Thymus (tissue), 11 donors: ENCODE measurements at regions not wholly inside any gene's neighbourhood (a gene's known extent, or its start where the extent isn't known, plus 50 kb on each side); places are given as distances from the start of the nearest gene placed in this dataset.
"Not testable (repeated sequence)": the region's sequence is repeated elsewhere in the genome, so short reads cannot be mapped to it uniquely, and the experiment has no call there.

Experiments
- DNase-seq, 9 donors: peaks; one replicate each; pipeline ENCODE4 v3.0.0-alpha.2; 2013; ENCODE audit warnings: low spot score in 9 of 9, low read depth in 6 of 9, missing footprints in 1 of 9
- H3K27ac ChIP-seq, 2 donors: one replicate each; pipeline ENCODE4 v1.5.1; 2013; ENCODE audit warnings: control low read depth in 1 of 2, low read depth in 1 of 2, low read length in 1 of 2, mild to moderate bottlenecking in 1 of 2, moderate library complexity in 1 of 2
- H3K27me3 ChIP-seq, 2 donors: one replicate each; pipeline ENCODE4 v1.5.1; 2013; ENCODE audit warnings: low read length in 1 of 2; ENCODE audit not compliant: control insufficient read depth in 2 of 2, insufficient read depth in 1 of 2
- H3K36me3 ChIP-seq, 2 donors: one replicate each; pipeline ENCODE4 v1.5.1; 2013; ENCODE audit warnings: low read length in 1 of 2, mild to moderate bottlenecking in 1 of 2, moderate library complexity in 1 of 2; ENCODE audit not compliant: control insufficient read depth in 2 of 2, insufficient read depth in 2 of 2
- H3K4me1 ChIP-seq, 2 donors: one replicate each; pipeline ENCODE4 v1.5.1; 2013; ENCODE audit warnings: low read length in 2 of 2; ENCODE audit not compliant: control insufficient read depth in 2 of 2, insufficient read depth in 2 of 2
- H3K4me3 ChIP-seq, 2 donors: one replicate each; pipeline ENCODE4 v1.5.1; 2013; ENCODE audit warnings: low read length in 2 of 2, control low read depth in 1 of 2, mild to moderate bottlenecking in 1 of 2
- H3K9me3 ChIP-seq, 2 donors: one replicate each; pipeline ENCODE4 v1.5.1; 2013; ENCODE audit warnings: low read length in 1 of 2, mild to moderate bottlenecking in 1 of 2; ENCODE audit not compliant: control insufficient read depth in 2 of 2, insufficient read depth in 1 of 2
- WGBS: extraction: QIAGEN DNeasy Blood & Tissue Kit; methylation state at CpG from one replicate; pipeline ENCODE4 v1.1.7; 2013; 5-methylcytosine and 5-hydroxymethylcytosine counted together
- donor health status: healthy.

- Histone ChIP-seq H3K4me1 (no peaks in the 10 kb centered on the region), H3K4me3 (no peak overlapping the region), H3K27me3 (no peaks in the 10 kb centered on the region), H3K9me3 (no peaks in the 10 kb centered on the region), H3K36me3 (no peaks in the 10 kb centered on the region), H3K27ac (no peak overlapping the region)
- WGBS: 98% methylated on average over 3 of the region's 3 CpGs
- DNase-seq: no peak
Observed at GRCh38 chr13:50626101-50626547, 217.4 kb downstream of the DLEU7 start.

DNA sequence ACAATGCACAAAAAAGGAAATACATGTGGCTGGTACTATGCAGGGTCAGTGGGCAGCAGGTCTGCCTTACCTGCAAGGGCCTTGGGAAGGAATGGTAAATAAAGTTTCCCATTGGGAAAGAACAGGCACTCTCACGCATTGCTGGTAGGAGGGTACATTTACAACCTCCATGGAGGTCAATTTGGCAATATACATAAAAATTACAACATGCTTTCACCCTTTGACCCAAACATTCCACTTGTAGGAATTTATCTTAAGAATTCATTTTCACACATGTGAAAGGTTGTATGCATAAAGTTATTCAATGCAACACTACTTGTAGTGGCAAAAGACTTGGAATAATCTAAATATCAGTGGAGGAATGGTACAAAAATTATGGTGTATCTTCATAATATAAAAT lies 216.4 kb downstream of the DLEU7 start:
- Histone ChIP-seq H3K4me3 (no peak overlapping the region), H3K36me3 (no peaks in the 10 kb centered on the region), H3K27me3 (no peaks in the 10 kb centered on the region), H3K4me1 (no peaks in the 10 kb centered on the region), H3K9me3 (no peaks in the 10 kb centered on the region), H3K27ac (no peak overlapping the region)
- DNase-seq: no peak
- 98% methylated on average over 1 of the region's 1 CpG for WGBS

- not testable (repeated sequence) for H3K27me3 ChIP-seq, H3K36me3 ChIP-seq, DNase-seq, H3K4me1 ChIP-seq, H3K4me3 ChIP-seq, H3K27ac ChIP-seq, H3K9me3 ChIP-seq
- WGBS: 97% methylated on average over 3 of the region's 3 CpGs
Observed at GRCh38 chr13:50628512-50628911, 215.0 kb downstream of the DLEU7 start.

- Histone ChIP-seq H3K27me3 (no peaks in the 10 kb centered on the region), H3K27ac (no peak overlapping the region), H3K36me3 (no peaks in the 10 kb centered on the region), H3K4me3 (no peak overlapping the region), H3K4me1 (peaks cover 0 to 10% of the 10 kb centered on the region in 2 donors), H3K9me3 (no peaks in the 10 kb centered on the region)
- DNase-seq: no peak
- 98% methylated on average over 3 of the region's 3 CpGs for WGBS
Observed at GRCh38 chr13:50629497-50629896, 214.0 kb downstream of the DLEU7 start.

DNA sequence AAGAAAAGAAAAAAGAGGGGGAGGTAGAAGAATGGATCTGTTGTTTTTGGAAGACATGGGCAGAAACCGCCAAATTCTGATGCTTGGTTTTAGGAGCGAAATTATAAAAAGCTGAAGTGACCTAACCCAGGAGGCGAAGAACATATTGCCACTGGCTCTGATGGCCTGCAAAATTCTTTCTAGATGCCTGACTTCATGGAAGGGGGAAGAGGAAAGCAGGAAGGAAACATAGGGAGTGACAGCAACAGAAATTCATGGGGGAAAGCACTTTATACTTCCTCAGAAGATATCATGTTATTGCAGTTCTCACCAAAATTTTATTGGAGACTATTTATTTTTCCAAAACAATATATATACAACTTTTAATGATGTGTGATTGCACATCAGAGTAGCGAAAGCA lies 213.5 kb downstream of the DLEU7 start:
- H3K9me3 ChIP-seq: no peaks in the 10 kb centered on the region
- 95% methylated on average over 4 of the region's 4 CpGs for WGBS
- no peaks in the 10 kb centered on the region for H3K36me3 ChIP-seq
- no peak overlapping the region for H3K4me3 ChIP-seq
- no peak for DNase-seq
- H3K4me1 ChIP-seq: peaks cover 0 to 10% of the 10 kb centered on the region in 2 donors
- H3K27ac ChIP-seq: no peak overlapping the region
- H3K27me3 ChIP-seq: no peaks in the 10 kb centered on the region

- H3K27ac ChIP-seq: no peak overlapping the region
- H3K36me3 ChIP-seq: no peaks in the 10 kb centered on the region
- H3K9me3 ChIP-seq: no peaks in the 10 kb centered on the region
- peaks cover 0 to 16% of the 10 kb centered on the region in 2 donors for H3K4me1 ChIP-seq
- WGBS: 96% methylated on average over 3 of the region's 3 CpGs
- H3K27me3 ChIP-seq: no peaks in the 10 kb centered on the region
- no peak overlapping the region for H3K4me3 ChIP-seq
- no peak for DNase-seq
Observed at GRCh38 chr13:50631041-50631440, 212.5 kb downstream of the DLEU7 start.

DNA sequence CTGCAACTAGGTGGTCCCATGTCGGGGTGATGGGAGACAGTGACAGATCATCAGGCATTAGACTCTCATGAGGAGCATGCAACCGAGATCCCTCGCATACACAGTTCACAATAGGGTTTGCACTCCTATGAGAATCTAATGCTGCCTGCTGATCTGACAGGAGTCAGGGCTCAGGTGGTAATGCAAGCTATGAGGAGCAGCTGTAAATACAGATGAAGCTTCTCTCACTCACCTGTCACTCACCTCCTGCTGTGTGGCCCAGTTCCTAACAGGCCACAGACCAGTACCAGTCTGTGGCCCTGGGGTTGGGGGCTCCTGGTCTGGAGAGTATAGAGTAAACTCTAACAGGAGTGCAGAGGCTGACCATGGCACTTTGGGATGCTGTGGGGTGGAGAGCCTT lies 209.2 kb downstream of the DLEU7 start:
- no peak for DNase-seq
- Histone ChIP-seq H3K27ac (no peak overlapping the region), H3K4me1 (peaks cover 0 to 22% of the 10 kb centered on the region in 2 donors), H3K9me3 (no peaks in the 10 kb centered on the region), H3K36me3 (no peaks in the 10 kb centered on the region), H3K27me3 (no peaks in the 10 kb centered on the region), H3K4me3 (no peak overlapping the region)
- whole genome bisulfite sequencing: 96% methylated on average over 3 of the region's 3 CpGs

DNA sequence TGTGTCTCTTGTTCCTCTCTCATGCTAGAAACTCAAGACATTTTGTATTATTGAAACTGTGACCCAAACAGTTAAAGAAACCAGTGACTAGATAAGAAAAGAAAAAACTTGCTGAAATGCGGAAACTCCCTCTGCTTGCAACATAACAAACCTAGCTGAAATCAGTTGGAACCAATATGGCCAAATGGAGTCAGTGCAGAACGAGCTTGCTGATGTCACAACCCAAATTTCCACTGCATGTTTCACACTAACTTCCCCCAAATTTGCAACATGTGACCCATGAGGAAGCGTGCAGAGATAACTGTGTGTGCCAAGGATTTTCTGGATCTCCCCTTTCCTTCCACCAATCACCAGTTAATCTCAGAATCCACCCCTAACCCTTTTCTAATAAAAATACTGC lies 208.0 kb downstream of the DLEU7 start:
- Histone ChIP-seq H3K4me1 (peaks cover 0 to 22% of the 10 kb centered on the region in 2 donors), H3K4me3 (no peak overlapping the region), H3K27ac (peak overlapping the region in 1 of 2 donors; percentile 51), H3K9me3 (no peaks in the 10 kb centered on the region), H3K36me3 (no peaks in the 10 kb centered on the region), H3K27me3 (no peaks in the 10 kb centered on the region)
- 91% methylated on average over 3 of the region's 3 CpGs for WGBS
- DNase-seq: peak in 1 of 9 donors; percentile 53

DNA sequence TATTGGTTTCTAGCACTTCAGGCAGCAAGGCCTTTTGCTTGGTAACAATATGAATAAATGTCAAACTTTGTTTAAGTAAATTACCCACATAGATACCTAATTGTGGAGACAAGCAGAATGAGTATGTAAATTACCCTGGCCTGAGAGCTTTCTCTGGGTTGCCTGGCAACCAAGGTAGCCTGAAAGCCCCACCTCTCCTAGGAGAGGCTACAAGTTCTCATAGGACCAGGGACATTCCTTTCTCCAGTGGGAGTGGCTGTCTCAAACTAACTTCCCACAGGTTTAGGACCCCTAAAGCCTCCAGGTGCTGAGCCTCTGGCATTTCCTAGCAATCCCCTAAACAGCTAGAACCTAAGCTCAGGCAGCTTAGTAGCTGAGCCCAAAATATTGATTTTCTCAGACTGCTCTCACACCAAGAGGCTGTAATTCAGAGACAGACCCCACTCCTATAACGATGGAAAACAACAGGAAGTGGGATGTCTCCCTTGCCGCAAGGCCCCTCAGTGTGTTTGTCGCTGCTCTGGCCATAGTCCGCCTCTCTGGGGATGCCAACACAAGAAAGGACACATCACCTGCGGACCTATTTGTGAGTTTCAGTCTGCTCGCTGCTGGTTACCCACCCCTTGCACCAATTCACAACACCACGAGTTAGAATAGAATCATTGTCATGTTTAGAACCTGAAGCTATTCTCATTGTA lies 207.3 kb downstream of the DLEU7 start:
- peaks cover 0 to 22% of the 10 kb centered on the region in 2 donors for H3K4me1 ChIP-seq
- H3K9me3 ChIP-seq: no peaks in the 10 kb centered on the region
- peak overlapping the region; percentile 33 to 44 for H3K27ac ChIP-seq
- no peak for DNase-seq
- no peak overlapping the region for H3K4me3 ChIP-seq
- no peaks in the 10 kb centered on the region for H3K27me3 ChIP-seq
- H3K36me3 ChIP-seq: no peaks in the 10 kb centered on the region
- 93% methylated on average over 7 of the region's 7 CpGs for WGBS
